ENCODE measurements at regions not wholly inside any gene's neighbourhood (a gene's known extent, or its start where the extent isn't known, plus 50 kb on each side); places are given as distances from the start of the nearest gene placed in this dataset.
"Not testable (repeated sequence)": the region's sequence is repeated elsewhere in the genome, so short reads cannot be mapped to it uniquely, and the experiment has no call there.

DNA sequence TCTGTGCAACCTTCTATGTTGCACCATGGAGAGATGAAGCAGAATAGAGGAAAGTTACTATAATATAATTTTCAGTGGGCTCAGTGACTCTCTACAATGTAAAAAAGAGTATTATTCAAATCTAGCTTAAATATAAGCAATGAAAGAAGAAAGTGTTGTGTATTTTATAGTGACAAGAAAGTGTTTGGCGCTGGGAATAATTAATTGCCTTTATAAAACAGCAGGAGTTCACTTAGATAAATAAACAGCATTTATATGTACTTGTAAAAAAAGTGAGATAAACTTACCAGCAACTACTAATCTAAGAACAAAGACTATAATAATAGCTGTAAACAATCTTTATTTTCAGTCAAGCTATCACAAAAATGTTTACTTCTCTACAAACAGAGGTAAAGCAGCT is 488.9 kb upstream of the PCDH10 start:
- Mint-ChIP-seq H3K4me3 (no peak overlapping the region), H3K27ac (no peak overlapping the region), H3K36me3 (ENCODE audit: insufficient read depth) (no peaks in the 10 kb centered on the region), H3K27me3 (no peaks in the 10 kb centered on the region), H3K4me1 (ENCODE audit: low read depth in 2 of 2) (no peaks in the 10 kb centered on the region), H3K9me3 (peaks cover 0 to 7% of the 10 kb centered on the region in 2 donors)
- ATAC-seq (replicated peaks) (no peak), DNase-seq (no peak)

- H3K9me3 Mint-ChIP-seq, result peaks cover 0 to 5% of the 10 kb centered on the region in 2 donors
- H3K27me3 Mint-ChIP-seq, result no peaks in the 10 kb centered on the region
- H3K36me3 Mint-ChIP-seq (ENCODE audit: insufficient read depth), result no peaks in the 10 kb centered on the region
- no peak for DNase-seq
- H3K4me1 Mint-ChIP-seq (ENCODE audit: low read depth in 2 of 2), result no peaks in the 10 kb centered on the region
- ATAC-seq (replicated peaks), result no peak
- H3K27ac Mint-ChIP-seq, result no peak overlapping the region
- no peak overlapping the region for H3K4me3 Mint-ChIP-seq
Measured at GRCh38 chr4:132662456-132662855, 486.6 kb upstream of the PCDH10 start.

- H3K27ac Mint-ChIP-seq, result no peak overlapping the region
Measured at GRCh38 chr4:132669786-132670185, 479.3 kb upstream of the PCDH10 start.

GRCh38 chr4:132670557-132670956 is 478.5 kb upstream of the PCDH10 start:
- Mint-ChIP-seq H3K9me3 (peaks cover 0 to 2% of the 10 kb centered on the region in 2 donors), H3K4me1 (ENCODE audit: low read depth in 2 of 2) (no peaks in the 10 kb centered on the region), H3K36me3 (ENCODE audit: insufficient read depth) (no peaks in the 10 kb centered on the region), H3K27ac (no peak overlapping the region), H3K4me3 (no peak overlapping the region), H3K27me3 (no peaks in the 10 kb centered on the region)
- DNase-seq (no peak), ATAC-seq (replicated peaks) (no peak)

More at GRCh38 chr4:132669786-132670185, 479.3 kb upstream of the PCDH10 start:
- Mint-ChIP-seq H3K9me3 (peaks cover 0 to 2% of the 10 kb centered on the region in 2 donors), H3K36me3 (ENCODE audit: insufficient read depth) (no peaks in the 10 kb centered on the region), H3K4me1 (ENCODE audit: low read depth in 2 of 2) (no peaks in the 10 kb centered on the region), H3K4me3 (no peak overlapping the region), H3K27me3 (no peaks in the 10 kb centered on the region)
- DNase-seq (no peak), ATAC-seq (replicated peaks) (no peak)

- ATAC-seq (replicated peaks), result no peak
Measured at GRCh38 chr4:132683957-132684356, 465.1 kb upstream of the PCDH10 start.

DNA sequence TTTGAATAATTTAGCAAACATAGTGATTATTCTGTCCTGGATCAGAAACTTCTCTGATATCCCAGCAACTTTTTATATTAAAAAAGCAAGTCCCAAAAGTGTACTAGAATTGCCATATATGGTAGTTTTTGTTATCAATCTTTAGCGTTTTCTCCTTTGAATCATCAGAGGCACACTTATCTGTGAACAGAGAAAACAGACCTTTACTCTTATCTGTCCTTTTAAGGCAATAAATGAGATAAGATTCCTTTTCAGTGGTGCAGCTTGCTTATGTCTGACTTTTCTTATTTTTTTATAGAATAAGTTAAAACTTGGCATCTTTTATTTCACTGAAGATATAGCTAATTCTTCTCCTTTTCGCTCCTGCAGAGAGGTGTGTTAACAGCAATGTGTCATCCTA is 458.1 kb upstream of the PCDH10 start:
- Mint-ChIP-seq H3K27me3 (no peaks in the 10 kb centered on the region), H3K36me3 (ENCODE audit: insufficient read depth) (no peaks in the 10 kb centered on the region), H3K27ac (no peak overlapping the region), H3K4me1 (ENCODE audit: low read depth in 2 of 2) (no peaks in the 10 kb centered on the region), H3K4me3 (no peak overlapping the region), H3K9me3 (peaks cover 0 to 8% of the 10 kb centered on the region in 2 donors)
- ATAC-seq (replicated peaks) (no peak), DNase-seq (no peak)

More at GRCh38 chr4:132683957-132684356, 465.1 kb upstream of the PCDH10 start:
- no peaks in the 10 kb centered on the region for H3K36me3 Mint-ChIP-seq (ENCODE audit: insufficient read depth)
- DNase-seq, result no peak
- H3K9me3 Mint-ChIP-seq, result peaks cover 10 to 35% of the 10 kb centered on the region in 2 donors
- H3K4me1 Mint-ChIP-seq (ENCODE audit: low read depth in 2 of 2), result no peaks in the 10 kb centered on the region
- no peak overlapping the region for H3K4me3 Mint-ChIP-seq
- H3K27me3 Mint-ChIP-seq, result no peaks in the 10 kb centered on the region
- H3K27ac Mint-ChIP-seq, result no peak overlapping the region

- Mint-ChIP-seq H3K36me3 (ENCODE audit: insufficient read depth) (no peaks in the 10 kb centered on the region), H3K4me3 (no peak overlapping the region), H3K4me1 (ENCODE audit: low read depth in 2 of 2) (no peaks in the 10 kb centered on the region), H3K9me3 (peaks cover 0 to 8% of the 10 kb centered on the region in 2 donors), H3K27ac (no peak overlapping the region), H3K27me3 (no peaks in the 10 kb centered on the region)
- DNase-seq, result no peak
- no peak for ATAC-seq (replicated peaks)
Measured at GRCh38 chr4:132691668-132692067, 457.4 kb upstream of the PCDH10 start.

DNA sequence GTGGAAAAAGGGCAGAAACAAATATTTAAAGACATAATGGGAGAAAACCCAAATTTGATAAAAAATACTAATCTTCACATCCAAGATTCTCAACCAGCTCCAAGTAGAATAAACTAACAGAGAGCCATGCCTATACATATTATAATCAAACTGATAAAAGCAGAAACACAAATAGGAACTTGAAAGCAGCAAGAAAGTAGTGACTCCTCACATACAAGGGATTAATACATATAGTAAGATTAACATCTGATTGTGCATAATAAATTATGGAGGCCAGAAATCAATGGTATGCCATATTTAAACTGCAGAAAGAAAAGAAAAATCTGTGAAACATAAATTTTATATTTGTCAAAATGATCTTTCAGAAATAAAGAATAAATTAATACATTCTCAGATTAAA is 454.3 kb upstream of the PCDH10 start:
- Mint-ChIP-seq H3K4me3 (no peak overlapping the region), H3K27ac (no peak overlapping the region), H3K36me3 (ENCODE audit: insufficient read depth) (no peaks in the 10 kb centered on the region), H3K4me1 (ENCODE audit: low read depth in 2 of 2) (no peaks in the 10 kb centered on the region), H3K9me3 (peaks cover 3 to 8% of the 10 kb centered on the region in 2 donors), H3K27me3 (no peaks in the 10 kb centered on the region)
- ATAC-seq (replicated peaks) (no peak), DNase-seq (no peak)

- H3K36me3 Mint-ChIP-seq (ENCODE audit: insufficient read depth); H3K27me3 Mint-ChIP-seq; DNase-seq; H3K9me3 Mint-ChIP-seq; H3K4me3 Mint-ChIP-seq; ATAC-seq (replicated peaks); H3K4me1 Mint-ChIP-seq (ENCODE audit: low read depth in 2 of 2); H3K27ac Mint-ChIP-seq: not testable (repeated sequence)
Measured at GRCh38 chr4:132697505-132697904, 451.6 kb upstream of the PCDH10 start.

DNA sequence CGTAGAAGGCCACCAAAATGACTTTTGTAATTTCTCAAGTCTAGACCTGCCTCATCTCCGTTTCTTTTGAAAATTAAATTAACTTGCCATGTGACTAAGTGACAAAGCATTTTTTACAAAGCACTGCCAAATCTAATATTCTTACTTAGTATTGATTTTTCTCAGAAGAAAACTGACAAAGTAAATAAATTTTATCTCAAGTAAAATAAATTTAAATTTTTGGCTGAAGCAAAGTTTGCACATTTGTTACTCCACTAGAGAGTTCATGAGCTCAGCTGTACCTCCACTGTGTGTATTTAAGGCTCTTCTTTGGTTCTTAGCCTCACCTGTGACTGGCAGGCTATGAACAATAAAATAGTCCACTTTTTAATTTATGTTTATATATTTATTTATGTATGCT is 441.1 kb upstream of the PCDH10 start:
- no peaks in the 10 kb centered on the region for H3K27me3 Mint-ChIP-seq
- no peak for DNase-seq
- ATAC-seq (replicated peaks), result no peak
- no peak overlapping the region for H3K4me3 Mint-ChIP-seq
- peaks cover 5 to 16% of the 10 kb centered on the region in 2 donors for H3K9me3 Mint-ChIP-seq
- no peak overlapping the region for H3K27ac Mint-ChIP-seq
- H3K36me3 Mint-ChIP-seq (ENCODE audit: insufficient read depth), result no peaks in the 10 kb centered on the region
- H3K4me1 Mint-ChIP-seq (ENCODE audit: low read depth in 2 of 2), result no peaks in the 10 kb centered on the region

GRCh38 chr4:132709056-132709455 is 440.0 kb upstream of the PCDH10 start:
- no peaks in the 10 kb centered on the region for H3K4me1 Mint-ChIP-seq (ENCODE audit: low read depth in 2 of 2)
- H3K4me3 Mint-ChIP-seq, result no peak overlapping the region
- no peak for ATAC-seq (replicated peaks)
- H3K27ac Mint-ChIP-seq, result no peak overlapping the region
- no peaks in the 10 kb centered on the region for H3K36me3 Mint-ChIP-seq (ENCODE audit: insufficient read depth)
- H3K27me3 Mint-ChIP-seq, result no peaks in the 10 kb centered on the region
- no peak for DNase-seq
- peaks cover 5 to 16% of the 10 kb centered on the region in 2 donors for H3K9me3 Mint-ChIP-seq

DNA sequence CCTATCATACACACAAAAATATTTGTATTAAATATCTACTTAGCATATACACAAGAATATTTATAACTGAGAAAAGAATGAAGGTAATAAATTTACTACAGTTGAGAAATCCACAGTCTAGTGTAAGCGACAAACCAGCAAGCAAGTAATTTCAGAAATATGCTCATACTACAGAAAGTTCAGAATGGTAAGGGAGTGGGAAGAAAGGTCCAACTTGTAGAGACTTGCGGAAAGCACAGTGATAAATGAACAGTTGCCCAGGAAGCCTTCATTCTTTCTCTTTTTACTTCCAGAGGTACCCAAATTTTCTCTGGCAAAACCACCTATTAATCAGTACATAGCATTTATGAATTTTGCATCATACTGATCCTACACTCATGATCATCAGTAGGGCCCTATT is 438.1 kb upstream of the PCDH10 start:
- ATAC-seq (replicated peaks) (no peak), DNase-seq (no peak)
- Mint-ChIP-seq H3K36me3 (ENCODE audit: insufficient read depth) (no peaks in the 10 kb centered on the region), H3K27ac (no peak overlapping the region), H3K27me3 (no peaks in the 10 kb centered on the region), H3K4me1 (ENCODE audit: low read depth in 2 of 2) (no peaks in the 10 kb centered on the region), H3K4me3 (no peak overlapping the region), H3K9me3 (peaks cover 5 to 16% of the 10 kb centered on the region in 2 donors)

GRCh38 chr4:132737344-132737743 is 411.8 kb upstream of the PCDH10 start:
- H3K36me3 Mint-ChIP-seq (ENCODE audit: insufficient read depth), result no peaks in the 10 kb centered on the region
- no peak overlapping the region for H3K4me3 Mint-ChIP-seq
- no peak overlapping the region for H3K27ac Mint-ChIP-seq
- H3K4me1 Mint-ChIP-seq (ENCODE audit: low read depth in 2 of 2), result no peaks in the 10 kb centered on the region
- peaks cover 0 to 1% of the 10 kb centered on the region in 2 donors for H3K9me3 Mint-ChIP-seq
- no peaks in the 10 kb centered on the region for H3K27me3 Mint-ChIP-seq
- ATAC-seq (replicated peaks), result no peak
- no peak for DNase-seq

DNA sequence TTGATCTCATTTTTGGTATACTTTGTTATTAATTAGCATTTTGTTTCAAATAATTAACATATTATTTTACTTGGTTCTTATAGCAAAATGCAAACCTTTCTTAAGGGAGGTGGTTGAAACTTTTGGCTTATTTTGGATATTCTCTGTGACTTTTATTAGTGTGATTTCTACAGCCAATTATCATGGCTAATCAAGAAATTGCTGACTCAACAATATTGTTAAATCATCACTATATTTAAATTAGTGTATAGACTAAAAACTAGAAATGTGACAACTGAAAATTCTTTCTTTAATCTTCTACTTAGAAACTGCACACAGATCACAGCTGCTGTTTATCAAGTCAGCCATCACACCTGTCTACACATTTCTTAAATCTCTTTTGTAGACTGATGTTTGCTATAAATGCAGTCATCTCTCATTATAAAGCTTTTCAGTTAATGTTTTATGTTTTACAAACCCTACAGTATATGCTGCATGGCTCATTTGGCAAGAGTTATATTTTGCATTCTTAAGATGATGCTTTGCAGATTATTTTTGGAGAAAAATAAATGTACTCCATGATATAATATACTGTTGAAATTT is 389.8 kb upstream of the PCDH10 start:
- Mint-ChIP-seq H3K27me3 (no peaks in the 10 kb centered on the region), H3K4me3 (no peak overlapping the region), H3K27ac (no peak overlapping the region), H3K4me1 (ENCODE audit: low read depth in 2 of 2) (no peaks in the 10 kb centered on the region), H3K36me3 (ENCODE audit: insufficient read depth) (no peaks in the 10 kb centered on the region), H3K9me3 (peaks cover 3 to 8% of the 10 kb centered on the region in 2 donors)
- DNase-seq (no peak), ATAC-seq (replicated peaks) (no peak)

DNA sequence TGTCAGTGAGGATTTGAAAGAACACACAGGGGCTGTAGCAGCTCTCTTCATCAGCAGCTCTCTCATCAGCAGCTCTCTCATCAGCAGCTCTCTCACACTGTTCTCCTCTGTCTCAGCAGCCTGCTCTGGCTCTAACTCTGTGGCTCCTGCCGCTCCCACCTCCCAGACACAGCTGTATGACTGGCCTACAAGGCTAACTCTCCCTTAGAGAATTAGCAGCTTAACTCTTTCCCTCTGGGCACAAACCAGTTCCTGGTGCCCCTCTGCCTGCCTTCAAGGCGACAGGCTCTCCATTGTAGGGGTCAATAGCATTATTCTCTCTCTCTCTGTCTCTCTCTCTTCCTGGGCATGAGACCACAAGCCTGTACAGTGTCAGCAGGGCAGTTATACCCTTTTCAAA is 385.6 kb upstream of the PCDH10 start:
- Mint-ChIP-seq H3K27me3 (no peaks in the 10 kb centered on the region), H3K4me3 (no peak overlapping the region), H3K9me3 (peaks cover 3 to 8% of the 10 kb centered on the region in 2 donors), H3K27ac (no peak overlapping the region), H3K4me1 (ENCODE audit: low read depth in 2 of 2) (no peaks in the 10 kb centered on the region), H3K36me3 (ENCODE audit: insufficient read depth) (no peaks in the 10 kb centered on the region)
- DNase-seq (no peak), ATAC-seq (replicated peaks) (no peak)
